HEK293 (cell line): ENCODE measurements at regions not wholly inside any gene's neighbourhood (a gene's known extent, or its start where the extent isn't known, plus 50 kb on each side); places are given as distances from the start of the nearest gene placed in this dataset.

Experiments
- CTCF ChIA-PET: fragments of 350-600 bp; formaldehyde crosslinking; extraction: SDS; loops from one replicate; lab custom pipeline; 2021; ENCODE audit warnings: antibody characterized with exemption; lab: Yijun Ruan, JAX
- POLR2A ChIA-PET: fragments of 300-600 bp; formaldehyde crosslinking; extraction: SDS; loops from one replicate; lab custom pipeline; 2020; ENCODE audit warnings: antibody characterized with exemption, inconsistent platforms; lab: Yijun Ruan, JAX
- H3K27ac ChIP-seq: fragments of 200-500 bp; sonication (Bioruptor generic); 2 replicates; pipeline ENCODE4 v1.5.1; 2014; ENCODE audit warnings: low read depth, low read length, control low read depth, inconsistent platforms; ENCODE audit errors: extremely low read depth
- H3K36me3 ChIP-seq, 2 experiments: fragments of 200-500 bp in 1 of 2; sonication (Bioruptor generic) in 1 of 2; 1 replicate in 1 of 2; 2 replicates in 1 of 2; pipeline ENCODE4 v1.5.1; 2014 to 2017; ENCODE audit warnings: inconsistent platforms in 2 of 2, low read length in 2 of 2; ENCODE audit not compliant: control insufficient read depth in 2 of 2, insufficient read depth in 1 of 2
- H3K4me1 ChIP-seq: fragments of 200-500 bp; sonication (Bioruptor generic); 2 replicates; pipeline ENCODE4 v1.5.1; 2014; ENCODE audit warnings: mild to moderate bottlenecking, low read length, inconsistent platforms; ENCODE audit not compliant: control insufficient read depth, insufficient read depth
- H3K4me3 ChIP-seq: 2 replicates; pipeline ENCODE4 v1.5.1; 2011; ENCODE audit warnings: low read depth, mild to moderate bottlenecking, control low read depth, low read length, moderate library complexity
- H3K9me3 ChIP-seq: fragments of 200-500 bp; sonication (Bioruptor generic); 2 replicates; pipeline ENCODE4 v1.5.1; 2014; ENCODE audit warnings: low read depth, low read length, inconsistent platforms; ENCODE audit not compliant: control insufficient read depth, insufficient read depth
- BCL11A ChIP-seq: fragments of 450-650 bp; formaldehyde crosslinking; IDR thresholded peaks from 2 replicates; pipeline ENCODE4 v1.5.1; 2016; ENCODE audit warnings: low read depth, missing biosample characterization, missing genetic modification characterization
- GLI2 ChIP-seq: fragments of 450-650 bp; formaldehyde crosslinking; IDR thresholded peaks from 2 replicates; pipeline ENCODE4; 2017; ENCODE audit warnings: missing biosample characterization, missing genetic modification characterization, low read depth, borderline replicate concordance
- GLI4 ChIP-seq: fragments of 450-650 bp; formaldehyde crosslinking; IDR thresholded peaks from 2 replicates; pipeline ENCODE4 v1.5.1; 2016; ENCODE audit warnings: missing biosample characterization, missing genetic modification characterization
- HOXC10 ChIP-seq: sonication (generic); formaldehyde crosslinking; IDR thresholded peaks from 2 replicates; pipeline ENCODE4 v1.8.1; 2023; ENCODE audit warnings: mild to moderate bottlenecking, missing genetic modification reagents
- SALL2 ChIP-seq: fragments of 450-650 bp; formaldehyde crosslinking; IDR thresholded peaks from 2 replicates; pipeline ENCODE4 v1.5.0; 2017; ENCODE audit warnings: missing biosample characterization, mild to moderate bottlenecking, missing genetic modification characterization, borderline replicate concordance
- SCRT1 ChIP-seq: fragments of 450-650 bp; formaldehyde crosslinking; IDR thresholded peaks from 2 replicates; pipeline ENCODE4 v1.5.1; 2016; ENCODE audit warnings: missing biosample characterization, missing genetic modification characterization, borderline replicate concordance
- ZBTB20 ChIP-seq: fragments of 450-650 bp; formaldehyde crosslinking; IDR thresholded peaks from 2 replicates; pipeline ENCODE4 v1.5.1; 2016; ENCODE audit warnings: missing biosample characterization, missing genetic modification characterization
- ZFP3 ChIP-seq: fragments of 450-650 bp; formaldehyde crosslinking; IDR thresholded peaks from 2 replicates; pipeline ENCODE4 v1.5.1; 2016; ENCODE audit warnings: low read depth, missing biosample characterization, missing genetic modification characterization
- ZIC2 ChIP-seq: fragments of 450-650 bp; formaldehyde crosslinking; IDR thresholded peaks from 2 replicates; pipeline ENCODE4 v1.5.1; 2016; ENCODE audit warnings: missing biosample characterization, missing genetic modification characterization
- ZNF133 ChIP-seq: fragments of 450-650 bp; formaldehyde crosslinking; IDR thresholded peaks from 2 replicates; pipeline ENCODE4 v1.5.1; 2016; ENCODE audit warnings: missing biosample characterization, missing genetic modification characterization
- ZNF155 ChIP-seq: fragments of 450-650 bp; formaldehyde crosslinking; IDR thresholded peaks from 2 replicates; pipeline ENCODE4 v1.5.1; 2016; ENCODE audit warnings: missing biosample characterization, missing genetic modification characterization
- ZNF169 ChIP-seq: fragments of 450-650 bp; formaldehyde crosslinking; IDR thresholded peaks from 2 replicates; pipeline ENCODE4 v1.5.1; 2016; ENCODE audit warnings: missing biosample characterization, missing genetic modification characterization
- ZNF19 ChIP-seq: fragments of 450-650 bp; formaldehyde crosslinking; IDR thresholded peaks from 2 replicates; pipeline ENCODE4; 2016; ENCODE audit warnings: missing biosample characterization, missing genetic modification characterization, low read depth
- ZNF23 ChIP-seq: fragments of 450-650 bp; formaldehyde crosslinking; IDR thresholded peaks from 2 replicates; pipeline ENCODE4 v1.5.1; 2016; ENCODE audit warnings: missing biosample characterization, missing genetic modification characterization, borderline replicate concordance
- ZNF341 ChIP-seq: fragments of 450-650 bp; formaldehyde crosslinking; IDR thresholded peaks from 2 replicates; pipeline ENCODE4; 2016; ENCODE audit warnings: low read depth, missing biosample characterization, missing genetic modification characterization
- ZNF350 ChIP-seq: fragments of 450-650 bp; formaldehyde crosslinking; IDR thresholded peaks from 2 replicates; pipeline ENCODE4 v1.5.0; 2017; ENCODE audit warnings: missing biosample characterization, mild to moderate bottlenecking, missing genetic modification characterization
- ZNF510 ChIP-seq: fragments of 450-650 bp; formaldehyde crosslinking; IDR thresholded peaks from 2 replicates; pipeline ENCODE4 v1.5.1; 2018; ENCODE audit warnings: mild to moderate bottlenecking, missing genetic modification characterization, missing biosample characterization; ENCODE audit not compliant: insufficient replicate concordance
- ZNF658 ChIP-seq: fragments of 450-650 bp; formaldehyde crosslinking; IDR thresholded peaks from 2 replicates; pipeline ENCODE4; 2016; ENCODE audit warnings: missing biosample characterization, missing genetic modification characterization
- ZNF677 ChIP-seq: fragments of 450-650 bp; IDR thresholded peaks from 2 replicates; pipeline ENCODE4 v1.5.0; 2018; ENCODE audit warnings: missing biosample characterization, mild to moderate bottlenecking, missing genetic modification characterization, moderate library complexity
- ZNF747 ChIP-seq: fragments of 450-650 bp; formaldehyde crosslinking; IDR thresholded peaks from 2 replicates; pipeline ENCODE4 v1.5.1; 2016; ENCODE audit warnings: missing biosample characterization, missing genetic modification characterization
- TF ChIP-seq, protein P1 (sequence below): fragments of 450-650 bp; formaldehyde crosslinking; IDR thresholded peaks from 2 replicates; pipeline ENCODE4 v1.5.1; 2017; ENCODE audit warnings: missing biosample characterization, missing genetic modification characterization
- TF ChIP-seq, protein P2 (sequence below): fragments of 450-650 bp; formaldehyde crosslinking; IDR thresholded peaks from 2 replicates; pipeline ENCODE4 v1.5.1; 2016; ENCODE audit warnings: missing biosample characterization, missing genetic modification characterization, borderline replicate concordance
- TF ChIP-seq, protein P3 (sequence below): fragments of 450-650 bp; formaldehyde crosslinking; IDR thresholded peaks from 2 replicates; pipeline ENCODE4 v1.5.1; 2016; ENCODE audit warnings: missing biosample characterization, missing genetic modification characterization
- TF ChIP-seq, protein P4 (sequence below): IDR thresholded peaks from 2 replicates; pipeline ENCODE4 v1.6.1; 2011; ENCODE audit warnings: mild to moderate bottlenecking, low read depth, low read length, borderline replicate concordance

DNA sequence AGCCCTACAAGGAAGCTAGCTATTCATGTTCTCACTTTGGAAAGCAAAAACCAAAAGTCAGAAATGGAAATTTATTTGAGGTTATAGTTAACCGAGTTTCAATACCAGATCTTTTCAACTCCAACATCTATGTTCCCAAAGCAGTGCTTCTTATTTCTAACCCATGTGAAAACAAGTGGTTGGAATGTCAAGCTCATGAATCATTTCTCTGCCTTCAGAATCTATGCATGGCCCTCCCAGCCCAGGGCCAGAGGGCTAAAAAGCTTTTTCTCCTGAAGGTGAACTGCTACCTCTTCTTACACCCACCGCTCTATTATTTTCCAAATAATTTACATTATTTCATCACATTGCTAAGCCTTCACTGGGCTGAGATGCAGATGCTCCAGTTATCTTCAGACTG, 158.4 kb downstream of the SP3 start (continued):
- TF ChIP-seq, protein P1, sequence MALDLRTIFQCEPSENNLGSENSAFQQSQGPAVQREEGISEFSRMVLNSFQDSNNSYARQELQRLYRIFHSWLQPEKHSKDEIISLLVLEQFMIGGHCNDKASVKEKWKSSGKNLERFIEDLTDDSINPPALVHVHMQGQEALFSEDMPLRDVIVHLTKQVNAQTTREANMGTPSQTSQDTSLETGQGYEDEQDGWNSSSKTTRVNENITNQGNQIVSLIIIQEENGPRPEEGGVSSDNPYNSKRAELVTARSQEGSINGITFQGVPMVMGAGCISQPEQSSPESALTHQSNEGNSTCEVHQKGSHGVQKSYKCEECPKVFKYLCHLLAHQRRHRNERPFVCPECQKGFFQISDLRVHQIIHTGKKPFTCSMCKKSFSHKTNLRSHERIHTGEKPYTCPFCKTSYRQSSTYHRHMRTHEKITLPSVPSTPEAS (tag by site-specific recombination) = no peak
- no peak for TF ChIP-seq ZNF677 (tag by site-specific recombination)

DNA sequence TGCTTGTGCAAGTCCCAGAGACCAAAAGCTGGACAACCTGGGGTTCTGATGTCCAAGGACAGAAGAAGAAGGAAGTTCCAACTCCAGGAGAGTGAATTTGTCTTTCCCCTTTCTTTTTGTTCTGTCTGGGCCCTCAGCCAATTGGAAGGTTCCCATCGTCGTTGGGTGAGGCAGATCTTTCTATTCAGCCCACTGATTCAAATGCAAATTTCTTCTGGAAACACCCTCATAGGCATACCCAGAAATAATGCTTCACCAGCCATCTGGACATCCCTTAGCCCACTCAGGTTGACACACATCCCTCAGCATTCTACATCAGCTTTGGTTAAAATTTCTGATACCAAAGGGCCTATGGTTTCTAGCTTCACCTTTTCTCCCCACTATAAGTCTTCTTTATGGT, 156.5 kb downstream of the SP3 start:
- CTCF ChIA-PET = no interaction called here
- no peak overlapping the region for H3K4me3 ChIP-seq

DNA sequence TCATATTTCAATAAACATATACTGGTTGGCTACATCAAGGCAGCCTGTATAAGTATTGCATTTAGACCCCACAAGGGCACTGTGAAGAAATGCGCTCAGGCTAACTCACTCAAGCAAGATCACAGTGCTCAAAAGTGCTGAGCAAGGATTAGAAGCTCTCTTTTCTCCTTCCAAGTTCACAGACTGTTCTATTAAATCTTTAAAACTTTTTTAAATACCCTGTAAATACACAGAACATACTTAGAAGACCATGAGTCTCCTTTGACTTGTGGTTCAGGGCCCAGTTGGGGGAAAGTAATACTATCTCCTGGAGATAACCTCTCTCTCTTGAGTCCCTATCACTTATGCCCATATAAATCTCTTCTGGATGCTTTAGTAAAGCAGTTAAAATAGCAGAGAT, 152.9 kb downstream of the SP3 start:
- TF ChIP-seq GLI4 = no peak
- TF ChIP-seq ZBTB20 = no peak
- TF ChIP-seq, protein P2, sequence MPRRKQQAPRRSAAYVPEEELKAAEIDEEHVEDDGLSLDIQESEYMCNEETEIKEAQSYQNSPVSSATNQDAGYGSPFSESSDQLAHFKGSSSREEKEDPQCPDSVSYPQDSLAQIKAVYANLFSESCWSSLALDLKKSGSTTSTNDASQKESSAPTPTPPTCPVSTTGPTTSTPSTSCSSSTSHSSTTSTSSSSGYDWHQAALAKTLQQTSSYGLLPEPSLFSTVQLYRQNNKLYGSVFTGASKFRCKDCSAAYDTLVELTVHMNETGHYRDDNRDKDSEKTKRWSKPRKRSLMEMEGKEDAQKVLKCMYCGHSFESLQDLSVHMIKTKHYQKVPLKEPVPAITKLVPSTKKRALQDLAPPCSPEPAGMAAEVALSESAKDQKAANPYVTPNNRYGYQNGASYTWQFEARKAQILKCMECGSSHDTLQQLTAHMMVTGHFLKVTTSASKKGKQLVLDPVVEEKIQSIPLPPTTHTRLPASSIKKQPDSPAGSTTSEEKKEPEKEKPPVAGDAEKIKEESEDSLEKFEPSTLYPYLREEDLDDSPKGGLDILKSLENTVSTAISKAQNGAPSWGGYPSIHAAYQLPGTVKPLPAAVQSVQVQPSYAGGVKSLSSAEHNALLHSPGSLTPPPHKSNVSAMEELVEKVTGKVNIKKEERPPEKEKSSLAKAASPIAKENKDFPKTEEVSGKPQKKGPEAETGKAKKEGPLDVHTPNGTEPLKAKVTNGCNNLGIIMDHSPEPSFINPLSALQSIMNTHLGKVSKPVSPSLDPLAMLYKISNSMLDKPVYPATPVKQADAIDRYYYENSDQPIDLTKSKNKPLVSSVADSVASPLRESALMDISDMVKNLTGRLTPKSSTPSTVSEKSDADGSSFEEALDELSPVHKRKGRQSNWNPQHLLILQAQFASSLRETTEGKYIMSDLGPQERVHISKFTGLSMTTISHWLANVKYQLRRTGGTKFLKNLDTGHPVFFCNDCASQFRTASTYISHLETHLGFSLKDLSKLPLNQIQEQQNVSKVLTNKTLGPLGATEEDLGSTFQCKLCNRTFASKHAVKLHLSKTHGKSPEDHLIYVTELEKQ (tag by site-specific recombination) = no peak
- TF ChIP-seq SCRT1 (tag by site-specific recombination) = no peak
- no peak for TF ChIP-seq ZNF19 (tag by site-specific recombination)
- no peak for TF ChIP-seq ZNF169
- TF ChIP-seq, protein P3, sequence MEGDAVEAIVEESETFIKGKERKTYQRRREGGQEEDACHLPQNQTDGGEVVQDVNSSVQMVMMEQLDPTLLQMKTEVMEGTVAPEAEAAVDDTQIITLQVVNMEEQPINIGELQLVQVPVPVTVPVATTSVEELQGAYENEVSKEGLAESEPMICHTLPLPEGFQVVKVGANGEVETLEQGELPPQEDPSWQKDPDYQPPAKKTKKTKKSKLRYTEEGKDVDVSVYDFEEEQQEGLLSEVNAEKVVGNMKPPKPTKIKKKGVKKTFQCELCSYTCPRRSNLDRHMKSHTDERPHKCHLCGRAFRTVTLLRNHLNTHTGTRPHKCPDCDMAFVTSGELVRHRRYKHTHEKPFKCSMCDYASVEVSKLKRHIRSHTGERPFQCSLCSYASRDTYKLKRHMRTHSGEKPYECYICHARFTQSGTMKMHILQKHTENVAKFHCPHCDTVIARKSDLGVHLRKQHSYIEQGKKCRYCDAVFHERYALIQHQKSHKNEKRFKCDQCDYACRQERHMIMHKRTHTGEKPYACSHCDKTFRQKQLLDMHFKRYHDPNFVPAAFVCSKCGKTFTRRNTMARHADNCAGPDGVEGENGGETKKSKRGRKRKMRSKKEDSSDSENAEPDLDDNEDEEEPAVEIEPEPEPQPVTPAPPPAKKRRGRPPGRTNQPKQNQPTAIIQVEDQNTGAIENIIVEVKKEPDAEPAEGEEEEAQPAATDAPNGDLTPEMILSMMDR (tag by site-specific recombination) = no peak
- TF ChIP-seq ZNF658 (tag by site-specific recombination) = no peak
- no peak for TF ChIP-seq SALL2 (tag by site-specific recombination)
- no peak for TF ChIP-seq ZNF350 (tag by site-specific recombination)
- Histone ChIP-seq H3K27ac (no peak overlapping the region), H3K4me3 (no peak overlapping the region), H3K36me3 (no peaks in the 10 kb centered on the region), H3K4me1 (no peaks in the 10 kb centered on the region), H3K9me3 (no peaks in the 10 kb centered on the region)
- POLR2A ChIA-PET = no interaction called here
- CTCF ChIA-PET = no interaction called here

More for the DNA sequence above, 156.5 kb downstream of the SP3 start:
- Histone ChIP-seq H3K36me3 (no peaks in the 10 kb centered on the region), H3K9me3 (no peaks in the 10 kb centered on the region), H3K4me1 (no peaks in the 10 kb centered on the region), H3K27ac (no peak overlapping the region)
- no peak for TF ChIP-seq ZNF747
- POLR2A ChIA-PET = no interaction called here

DNA sequence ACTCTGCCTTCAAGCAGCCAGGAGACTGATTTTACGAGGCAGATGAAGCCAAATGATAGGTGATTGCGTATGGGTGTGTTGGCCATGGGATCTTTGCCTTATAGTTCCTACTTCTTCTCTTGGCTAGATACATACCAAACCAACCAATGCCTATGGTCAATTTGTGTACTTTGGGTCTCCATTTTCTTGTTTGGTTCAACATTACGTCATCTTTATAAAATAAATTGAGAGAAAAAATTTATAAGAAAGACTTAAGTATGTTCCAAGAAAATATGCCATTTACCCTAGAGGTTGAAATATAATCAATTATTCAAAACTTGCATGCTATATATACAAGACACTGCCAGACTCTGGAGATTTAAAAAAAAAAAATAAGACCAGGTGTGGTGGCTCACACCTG, 150.9 kb downstream of the SP3 start:
- H3K4me3 ChIP-seq = no peak overlapping the region
- no peaks in the 10 kb centered on the region for H3K9me3 ChIP-seq
- ChIA-PET POLR2A (no interaction called here), CTCF (no interaction called here)
- no peak overlapping the region for H3K27ac ChIP-seq
- no peaks in the 10 kb centered on the region for H3K36me3 ChIP-seq
- H3K4me1 ChIP-seq = no peaks in the 10 kb centered on the region
- TF ChIP-seq ZNF341 (tag by site-specific recombination) (no peak), ZNF510 (tag by site-specific recombination) (no peak), ZNF155 (tag by site-specific recombination) (no peak), ZNF133 (tag by site-specific recombination) (no peak), ZIC2 (tag by site-specific recombination) (no peak), ZFP3 (tag by site-specific recombination) (no peak), HOXC10 (CRISPR knock-in tag) (no peak), ZNF23 (no peak), BCL11A (tag by site-specific recombination) (no peak), GLI2 (tag by site-specific recombination) (no peak)
- TF ChIP-seq, protein P4, sequence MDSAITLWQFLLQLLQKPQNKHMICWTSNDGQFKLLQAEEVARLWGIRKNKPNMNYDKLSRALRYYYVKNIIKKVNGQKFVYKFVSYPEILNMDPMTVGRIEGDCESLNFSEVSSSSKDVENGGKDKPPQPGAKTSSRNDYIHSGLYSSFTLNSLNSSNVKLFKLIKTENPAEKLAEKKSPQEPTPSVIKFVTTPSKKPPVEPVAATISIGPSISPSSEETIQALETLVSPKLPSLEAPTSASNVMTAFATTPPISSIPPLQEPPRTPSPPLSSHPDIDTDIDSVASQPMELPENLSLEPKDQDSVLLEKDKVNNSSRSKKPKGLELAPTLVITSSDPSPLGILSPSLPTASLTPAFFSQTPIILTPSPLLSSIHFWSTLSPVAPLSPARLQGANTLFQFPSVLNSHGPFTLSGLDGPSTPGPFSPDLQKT = no peak
